ENCODE measurements at regions not wholly inside any gene's neighbourhood (a gene's known extent, or its start where the extent isn't known, plus 50 kb on each side); places are given as distances from the start of the nearest gene placed in this dataset.

DNA sequence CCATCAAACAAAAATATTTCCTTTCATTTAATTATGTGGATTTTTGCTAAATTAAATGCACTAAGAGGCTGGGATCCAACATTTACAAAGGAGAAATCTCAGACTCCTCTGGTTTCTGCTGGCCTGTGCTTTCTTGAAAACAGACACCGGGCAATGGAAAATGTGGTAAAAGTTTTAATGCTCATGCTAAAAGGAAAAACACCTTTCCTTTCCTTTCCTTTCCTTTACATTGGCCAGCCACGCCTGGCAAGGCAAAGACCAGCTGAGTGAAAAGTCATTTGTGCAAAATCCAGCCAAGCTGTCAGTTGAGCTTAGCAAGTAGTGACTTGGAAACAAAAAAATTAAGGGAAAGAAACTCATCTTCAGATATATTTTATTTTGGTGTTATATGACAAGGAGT, 240.3 kb downstream of the LACC1 start:
- TF ChIP-seq, protein P1, sequence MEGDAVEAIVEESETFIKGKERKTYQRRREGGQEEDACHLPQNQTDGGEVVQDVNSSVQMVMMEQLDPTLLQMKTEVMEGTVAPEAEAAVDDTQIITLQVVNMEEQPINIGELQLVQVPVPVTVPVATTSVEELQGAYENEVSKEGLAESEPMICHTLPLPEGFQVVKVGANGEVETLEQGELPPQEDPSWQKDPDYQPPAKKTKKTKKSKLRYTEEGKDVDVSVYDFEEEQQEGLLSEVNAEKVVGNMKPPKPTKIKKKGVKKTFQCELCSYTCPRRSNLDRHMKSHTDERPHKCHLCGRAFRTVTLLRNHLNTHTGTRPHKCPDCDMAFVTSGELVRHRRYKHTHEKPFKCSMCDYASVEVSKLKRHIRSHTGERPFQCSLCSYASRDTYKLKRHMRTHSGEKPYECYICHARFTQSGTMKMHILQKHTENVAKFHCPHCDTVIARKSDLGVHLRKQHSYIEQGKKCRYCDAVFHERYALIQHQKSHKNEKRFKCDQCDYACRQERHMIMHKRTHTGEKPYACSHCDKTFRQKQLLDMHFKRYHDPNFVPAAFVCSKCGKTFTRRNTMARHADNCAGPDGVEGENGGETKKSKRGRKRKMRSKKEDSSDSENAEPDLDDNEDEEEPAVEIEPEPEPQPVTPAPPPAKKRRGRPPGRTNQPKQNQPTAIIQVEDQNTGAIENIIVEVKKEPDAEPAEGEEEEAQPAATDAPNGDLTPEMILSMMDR (IDR thresholded peaks at IDR 0.05 in 4 of 5, conservative IDR thresholded peaks at IDR 0.05 in 1 of 5): no peak
- no peak for TF ChIP-seq POLR2A (IDR thresholded peaks at IDR 0.05)
